ENCODE measurements at regions not wholly inside any gene's neighbourhood (a gene's known extent, or its start where the extent isn't known, plus 50 kb on each side); places are given as distances from the start of the nearest gene placed in this dataset.

- TF ChIP-seq CTCF (conservative IDR thresholded peaks at IDR 0.05; ENCODE audit: low read depth, low read length) (no peak), RFX5 (IDR thresholded peaks at IDR 0.05; ENCODE audit: low read depth, low read length) (no peak), POLR2A (IDR thresholded peaks at IDR 0.05; ENCODE audit: low read depth, low read length) (no peak), RAD21 (IDR thresholded peaks at IDR 0.05; ENCODE audit: low read length) (no peak), SMC3 (IDR thresholded peaks at IDR 0.05; ENCODE audit: low read depth, low read length) (no peak), USF2 (IDR thresholded peaks at IDR 0.05; ENCODE audit: low read depth, low read length) (no peak), MXI1 (IDR thresholded peaks at IDR 0.05; ENCODE audit: borderline replicate concordance, low read depth, low read length) (no peak), MAFK (IDR thresholded peaks at IDR 0.05; ENCODE audit: low read depth, low read length) (no peak), BHLHE40 (IDR thresholded peaks at IDR 0.05; ENCODE audit: low read depth, low read length) (no peak), RCOR1 (IDR thresholded peaks at IDR 0.05; ENCODE audit: insufficient replicate concordance, low read length) (no peak), CEBPB (IDR thresholded peaks at IDR 0.05; ENCODE audit: low read depth, low read length) (peak; percentile 46; the same call in 1 of the 2 replicates), NFE2L2 (IDR thresholded peaks at IDR 0.05; ENCODE audit: low read depth, low read length) (no peak)
- TF ChIP-seq, protein P1, sequence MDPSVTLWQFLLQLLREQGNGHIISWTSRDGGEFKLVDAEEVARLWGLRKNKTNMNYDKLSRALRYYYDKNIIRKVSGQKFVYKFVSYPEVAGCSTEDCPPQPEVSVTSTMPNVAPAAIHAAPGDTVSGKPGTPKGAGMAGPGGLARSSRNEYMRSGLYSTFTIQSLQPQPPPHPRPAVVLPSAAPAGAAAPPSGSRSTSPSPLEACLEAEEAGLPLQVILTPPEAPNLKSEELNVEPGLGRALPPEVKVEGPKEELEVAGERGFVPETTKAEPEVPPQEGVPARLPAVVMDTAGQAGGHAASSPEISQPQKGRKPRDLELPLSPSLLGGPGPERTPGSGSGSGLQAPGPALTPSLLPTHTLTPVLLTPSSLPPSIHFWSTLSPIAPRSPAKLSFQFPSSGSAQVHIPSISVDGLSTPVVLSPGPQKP (IDR thresholded peaks at IDR 0.05; ENCODE audit: borderline replicate concordance, low read depth, low read length) = no peak
Observed at GRCh38 chr2:113370030-113370429, 67.5 kb upstream of the ZNG1B start.
